Tibial nerve (tissue), 4 donors: ENCODE measurements at regions not wholly inside any gene's neighbourhood (a gene's known extent, or its start where the extent isn't known, plus 50 kb on each side); places are given as distances from the start of the nearest gene placed in this dataset.

Experiments used
- CTCF ChIP-seq, 5 experiments: fragments of 200-600 bp in 3 of 5; fragments of 450-650 bp in 2 of 5; sonication (generic) in 3 of 5; IDR thresholded peaks; one replicate each; pipeline ENCODE4 v1.5.1; 2016 to 2019; ENCODE audit warnings: antibody characterized with exemption in 5 of 5, mild to moderate bottlenecking in 3 of 5, moderate library complexity in 2 of 5
- EP300 ChIP-seq, 2 donors: sonication (generic); formaldehyde crosslinking; IDR thresholded peaks; one replicate each; pipeline ENCODE4 v1.6.1; 2017; ENCODE audit warnings: antibody characterized with exemption in 2 of 2, mild to moderate bottlenecking in 1 of 2

GRCh38 chr4:17398805-17399204 lies 113.1 kb downstream of the QDPR start:
- TF ChIP-seq CTCF (IDR thresholded peaks at IDR 0.05) (no peak), EP300 (IDR thresholded peaks at IDR 0.05) (no peak)
